NCI-H82 treated with DMSO at 0.1 percent for 48 hours (cell line): ENCODE measurements at regions not wholly inside any gene's neighbourhood (a gene's known extent, or its start where the extent isn't known, plus 50 kb on each side); places are given as distances from the start of the nearest gene placed in this dataset.
A peak's percentile ranks its signal among the peaks of the same experiment; 100 is the strongest.

Experiments used
- DNase-seq: peaks from one replicate; lab custom pipeline; 2025; ENCODE audit not compliant: unreplicated experiment; lab: John Stamatoyannopoulos, UW

GRCh38 chr17:73879987-73880386, 235.7 kb upstream of the SDK2 start:
- no peak for DNase-seq

DNA sequence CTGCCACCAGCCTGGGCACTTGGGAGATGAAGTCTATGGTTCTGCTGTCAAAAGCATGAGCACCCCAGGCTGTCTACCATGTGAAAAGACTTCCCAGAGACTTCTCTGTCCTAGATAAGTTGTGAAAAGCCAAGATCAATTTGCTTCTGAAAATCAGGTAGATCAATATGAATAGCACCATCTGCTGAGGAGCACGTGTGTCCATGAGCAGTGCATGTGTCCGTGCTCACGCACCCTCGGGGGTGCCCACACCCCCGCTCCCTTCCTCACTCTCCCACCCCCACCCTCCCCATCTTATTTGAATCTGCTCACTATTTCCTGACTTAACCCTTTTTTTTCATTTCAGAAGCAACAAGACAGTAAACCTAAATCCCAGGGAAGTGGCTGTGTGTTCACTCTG, 238.3 kb upstream of the SDK2 start:
- no peak for DNase-seq

DNA sequence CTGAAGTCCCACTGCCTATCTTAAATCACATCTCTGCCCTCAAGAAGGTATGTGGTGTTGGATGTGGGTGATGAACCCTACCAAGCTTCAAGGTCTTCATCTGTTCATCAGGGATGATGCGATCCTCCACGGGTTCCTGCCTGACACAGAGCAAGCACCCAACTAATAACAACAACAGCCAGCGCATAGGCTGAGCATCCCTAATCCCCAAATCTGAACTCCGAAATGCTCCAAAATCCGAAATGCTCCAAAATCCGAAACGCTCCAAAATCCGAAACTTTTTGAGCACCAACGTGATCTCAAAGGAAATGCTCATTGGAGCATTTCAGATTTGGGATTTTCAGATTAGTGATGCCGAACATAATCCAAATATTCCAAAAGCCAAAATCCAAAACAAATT, 238.9 kb upstream of the SDK2 start:
- DNase-seq, result no peak

- DNase-seq, result no peak
These were observed 243.5 kb upstream of the SDK2 start for GRCh38 chr17:73887739-73888138.

DNA sequence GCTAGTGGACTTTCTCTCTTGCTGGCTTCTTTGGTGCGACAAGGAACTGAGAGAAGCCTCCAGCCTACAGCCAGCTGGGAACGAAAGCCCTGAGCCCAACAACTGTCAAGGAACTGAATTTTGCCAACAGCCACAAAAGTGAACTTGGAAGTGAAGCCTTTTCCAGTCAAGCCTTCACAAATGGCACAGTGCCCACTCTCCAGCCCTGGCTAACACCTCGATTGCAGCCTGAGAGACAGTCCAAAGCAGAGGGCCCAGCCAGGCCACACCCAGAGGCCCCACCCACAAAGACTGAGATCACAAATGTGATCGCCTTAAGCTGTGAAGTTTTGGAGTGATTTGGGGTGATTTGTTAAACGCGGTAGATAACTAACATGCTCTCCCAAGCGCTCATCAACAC, 244.6 kb upstream of the SDK2 start:
- no peak for DNase-seq

DNA sequence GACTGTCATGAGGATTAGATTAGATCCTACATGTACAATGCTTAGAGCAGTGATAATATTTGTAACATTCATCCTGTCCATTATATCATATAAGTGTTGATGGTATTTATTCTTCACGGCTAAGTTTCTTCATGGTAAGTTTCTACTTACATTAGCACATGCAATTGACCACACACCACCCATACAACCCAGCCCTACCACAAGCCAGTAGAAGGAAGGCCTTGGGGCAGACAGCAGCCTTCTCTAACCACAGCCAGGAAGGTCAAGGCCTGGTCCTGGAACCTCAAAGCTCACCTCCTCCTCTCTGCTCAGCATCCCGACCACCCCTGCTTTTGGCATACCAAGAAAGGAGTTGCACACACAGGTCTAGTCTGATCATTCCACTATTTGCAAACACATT, 245.2 kb upstream of the SDK2 start:
- DNase-seq, result no peak

GRCh38 chr17:73890831-73891405, 246.7 kb upstream of the SDK2 start:
- DNase-seq, result no peak

- no peak for DNase-seq
These were observed 250.9 kb upstream of the SDK2 start for GRCh38 chr17:73895157-73895556.

DNA sequence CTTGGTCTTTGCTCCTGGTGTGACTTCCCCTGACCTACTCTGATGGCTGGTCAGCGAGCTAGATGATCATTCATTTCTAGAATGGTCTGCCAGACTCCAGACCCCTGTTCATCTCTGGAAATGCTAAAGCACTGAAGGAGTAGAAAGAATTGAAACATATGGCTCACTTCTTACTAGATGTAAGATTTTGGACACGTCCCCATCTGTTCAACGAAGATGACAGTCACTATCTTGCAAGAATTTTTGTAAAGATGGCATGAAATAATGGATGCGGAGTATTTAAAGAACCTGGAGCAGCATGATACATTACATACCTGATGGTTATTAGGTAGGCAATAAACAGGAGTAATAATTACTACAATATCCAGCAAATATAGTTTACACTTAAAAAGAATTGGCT, 252.7 kb upstream of the SDK2 start:
- no peak for DNase-seq

DNA sequence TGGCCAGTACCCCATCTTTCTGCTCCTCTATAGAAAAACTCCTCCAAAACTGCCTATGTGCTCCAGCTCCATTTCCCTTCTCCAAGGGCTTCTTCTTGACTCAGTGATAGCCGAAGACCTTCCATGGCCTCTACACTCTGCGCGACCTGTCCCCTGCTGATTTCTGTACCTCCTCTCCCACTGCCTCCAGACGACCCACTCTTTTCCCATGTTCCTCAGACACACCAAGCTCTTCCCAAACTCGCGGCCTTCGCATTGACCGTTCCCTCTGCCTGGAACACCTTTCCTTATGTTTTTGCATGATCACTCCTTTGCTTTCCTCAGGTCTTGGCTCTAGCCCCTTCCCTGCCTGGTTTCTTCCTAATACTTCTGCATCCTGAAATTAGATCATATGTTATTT, 255.6 kb upstream of the SDK2 start:
- no peak for DNase-seq

DNA sequence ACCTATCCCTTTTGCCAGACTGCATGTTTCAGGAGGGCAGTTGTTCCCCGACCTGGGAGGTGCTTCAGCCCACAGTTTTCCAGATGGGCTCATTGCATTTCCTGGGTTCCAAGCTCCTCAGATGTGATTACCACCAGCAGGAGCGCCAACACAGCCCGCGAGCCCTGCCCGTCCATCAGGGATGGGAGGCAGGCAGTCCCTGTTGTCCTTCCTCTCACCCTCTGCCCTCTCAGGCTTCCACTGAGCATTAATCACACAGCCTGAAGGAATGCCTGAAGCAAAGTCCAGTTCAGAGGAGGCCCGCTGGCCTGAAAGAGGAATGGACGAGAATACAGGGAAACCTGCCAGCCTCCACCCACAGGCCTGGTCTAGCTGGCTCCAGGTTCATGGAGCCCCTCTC, 256.3 kb upstream of the SDK2 start:
- no peak for DNase-seq

- DNase-seq, result no peak
These were observed 257.0 kb upstream of the SDK2 start for GRCh38 chr17:73901249-73901648.

GRCh38 chr17:73901661-73902415, 257.6 kb upstream of the SDK2 start:
- peak; percentile 85 for DNase-seq

DNA sequence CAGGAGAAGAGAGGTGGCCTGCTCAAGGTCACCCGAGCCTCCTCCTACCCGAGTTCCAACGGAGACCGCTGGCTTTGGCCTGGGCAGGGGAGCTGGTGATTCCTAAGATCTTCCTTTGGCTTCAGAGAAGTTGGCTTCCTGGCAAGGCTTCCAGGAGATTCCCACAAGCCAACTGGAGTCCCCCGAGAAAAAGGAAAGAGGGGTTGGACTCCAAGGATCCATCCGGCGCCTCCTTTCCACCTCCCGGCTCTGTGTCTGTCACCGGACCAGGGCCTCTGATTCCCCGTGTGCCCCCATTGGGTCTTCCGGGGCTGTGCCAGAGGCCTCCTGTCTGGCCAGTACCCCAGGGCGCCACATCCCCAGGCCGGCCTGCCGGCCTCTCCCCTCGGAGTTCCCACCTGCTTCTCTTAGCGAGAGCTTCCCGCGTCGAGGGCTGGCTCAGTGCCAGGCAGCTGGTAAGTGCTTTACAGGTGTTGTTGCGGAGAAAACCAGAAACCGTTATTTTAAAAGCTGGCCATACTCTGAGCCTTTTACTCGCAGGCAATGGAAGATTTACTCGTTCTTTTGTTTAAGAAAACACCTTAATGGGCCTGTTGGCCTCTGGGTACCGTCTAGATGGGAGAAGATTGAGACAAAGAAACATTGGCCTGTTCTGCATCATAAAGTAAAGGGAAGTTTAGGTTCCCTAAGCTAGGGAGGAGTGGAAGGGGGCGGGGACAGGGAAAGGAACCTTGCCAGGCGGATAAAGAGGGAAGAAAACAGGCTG, 258.4 kb upstream of the SDK2 start:
- DNase-seq, result no peak

GRCh38 chr17:73906896-73907870, 262.9 kb upstream of the SDK2 start:
- no peak for DNase-seq

GRCh38 chr17:73909186-73909585, 264.9 kb upstream of the SDK2 start:
- no peak for DNase-seq

DNA sequence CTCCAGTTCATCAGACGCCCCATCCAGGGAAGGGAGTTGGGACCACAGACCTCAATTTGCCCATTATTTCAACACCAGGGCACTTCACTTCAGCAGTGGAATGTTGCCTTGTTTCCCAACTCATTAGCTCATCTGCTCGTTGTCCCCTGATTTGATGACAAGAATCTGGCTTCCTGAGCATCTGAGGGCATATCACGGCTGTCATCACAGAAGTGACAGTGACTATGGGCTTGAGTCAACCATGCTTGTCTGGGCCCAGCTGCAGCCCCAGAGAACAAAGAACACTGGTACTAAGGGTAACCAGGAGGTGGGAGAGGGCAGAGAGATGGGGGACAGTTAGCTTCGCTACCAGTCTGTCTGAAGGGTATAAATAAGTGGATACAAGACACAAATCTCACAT, 266.0 kb upstream of the SDK2 start:
- no peak for DNase-seq

- DNase-seq, result no peak
These were observed 266.7 kb upstream of the SDK2 start for GRCh38 chr17:73910821-73911515.

- DNase-seq, result no peak
These were observed 267.6 kb upstream of the SDK2 start for GRCh38 chr17:73911726-73912372.

- no peak for DNase-seq
These were observed 268.1 kb upstream of the SDK2 start for GRCh38 chr17:73912373-73912746.
